RWPE1 (cell line): ENCODE measurements at regions not wholly inside any gene's neighbourhood (a gene's known extent, or its start where the extent isn't known, plus 50 kb on each side); places are given as distances from the start of the nearest gene placed in this dataset.

ENCODE experiments used
- CTCF ChIA-PET: fragments of 350-600 bp; sonication (Branson Sonifier 250); formaldehyde crosslinking; extraction: SDS; loops from one replicate; lab custom pipeline; 2021; lab: Yijun Ruan, JAX
- POLR2A ChIA-PET: fragments of 400-600 bp; formaldehyde crosslinking; extraction: SDS; loops from one replicate; lab custom pipeline; 2020; ENCODE audit warnings: antibody characterized with exemption; ENCODE audit not compliant: low non-redundant PET; lab: Yijun Ruan, JAX
- DNase-seq: peaks from one replicate; pipeline ENCODE4 v3.0.0; 2012; ENCODE audit warnings: low spot score
- H3K27ac ChIP-seq: fragments of 450-650 bp; 2 replicates; pipeline ENCODE4 v1.5.1; 2017
- TF ChIP-seq, protein P1 (sequence below): fragments of 450-650 bp; conservative IDR thresholded peaks from 2 replicates; pipeline ENCODE4 v1.5.1; 2017; ENCODE audit warnings: low read depth, mild to moderate bottlenecking

DNA sequence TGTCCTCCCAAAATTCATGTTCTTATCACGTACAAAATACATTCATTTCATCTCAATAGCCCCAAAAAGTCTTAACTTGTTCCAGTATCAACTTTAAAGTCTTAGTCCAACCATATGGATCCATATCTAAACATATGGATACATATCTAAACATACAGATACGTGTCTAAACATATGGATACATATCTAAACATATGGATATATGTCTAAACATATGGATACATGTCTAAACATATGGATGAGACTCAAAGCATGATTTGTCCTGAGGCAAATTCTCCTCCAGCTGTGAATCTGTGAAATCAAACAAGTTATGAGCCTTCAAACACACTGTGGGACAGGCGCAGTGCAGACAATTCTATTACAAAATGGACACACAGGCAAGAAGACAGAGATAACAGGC, 709.0 kb downstream of the TBC1D22A start:
- ChIA-PET POLR2A (no interaction called here), CTCF (no interaction called here)
- H3K27ac ChIP-seq, result no peak overlapping the region
- no peak for DNase-seq
- TF ChIP-seq, protein P1, sequence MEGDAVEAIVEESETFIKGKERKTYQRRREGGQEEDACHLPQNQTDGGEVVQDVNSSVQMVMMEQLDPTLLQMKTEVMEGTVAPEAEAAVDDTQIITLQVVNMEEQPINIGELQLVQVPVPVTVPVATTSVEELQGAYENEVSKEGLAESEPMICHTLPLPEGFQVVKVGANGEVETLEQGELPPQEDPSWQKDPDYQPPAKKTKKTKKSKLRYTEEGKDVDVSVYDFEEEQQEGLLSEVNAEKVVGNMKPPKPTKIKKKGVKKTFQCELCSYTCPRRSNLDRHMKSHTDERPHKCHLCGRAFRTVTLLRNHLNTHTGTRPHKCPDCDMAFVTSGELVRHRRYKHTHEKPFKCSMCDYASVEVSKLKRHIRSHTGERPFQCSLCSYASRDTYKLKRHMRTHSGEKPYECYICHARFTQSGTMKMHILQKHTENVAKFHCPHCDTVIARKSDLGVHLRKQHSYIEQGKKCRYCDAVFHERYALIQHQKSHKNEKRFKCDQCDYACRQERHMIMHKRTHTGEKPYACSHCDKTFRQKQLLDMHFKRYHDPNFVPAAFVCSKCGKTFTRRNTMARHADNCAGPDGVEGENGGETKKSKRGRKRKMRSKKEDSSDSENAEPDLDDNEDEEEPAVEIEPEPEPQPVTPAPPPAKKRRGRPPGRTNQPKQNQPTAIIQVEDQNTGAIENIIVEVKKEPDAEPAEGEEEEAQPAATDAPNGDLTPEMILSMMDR, result no peak

DNA sequence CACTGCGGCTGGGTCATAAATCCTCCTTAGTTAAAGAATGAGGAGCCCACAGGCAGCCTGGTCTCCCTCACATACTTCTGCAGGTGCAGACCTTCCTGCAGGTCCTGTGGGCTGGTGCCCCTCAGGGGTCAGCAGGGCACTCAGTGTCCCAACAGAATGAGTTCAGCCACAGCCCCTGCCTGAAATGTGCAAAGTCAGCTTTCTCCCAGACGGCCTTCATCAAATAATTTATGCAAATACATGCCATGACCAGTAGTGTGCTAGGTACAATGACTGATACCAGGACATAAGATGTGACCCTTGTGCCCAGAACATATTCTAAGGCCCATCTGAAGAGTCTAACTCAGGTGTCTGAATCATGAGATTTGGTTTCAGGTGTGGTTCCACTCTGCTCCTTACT, 703.4 kb downstream of the TBC1D22A start:
- DNase-seq, result no peak
- TF ChIP-seq, protein P1, result no peak
- no peak overlapping the region for H3K27ac ChIP-seq
- POLR2A ChIA-PET, result no interaction called here
- CTCF ChIA-PET, result no interaction called here

DNA sequence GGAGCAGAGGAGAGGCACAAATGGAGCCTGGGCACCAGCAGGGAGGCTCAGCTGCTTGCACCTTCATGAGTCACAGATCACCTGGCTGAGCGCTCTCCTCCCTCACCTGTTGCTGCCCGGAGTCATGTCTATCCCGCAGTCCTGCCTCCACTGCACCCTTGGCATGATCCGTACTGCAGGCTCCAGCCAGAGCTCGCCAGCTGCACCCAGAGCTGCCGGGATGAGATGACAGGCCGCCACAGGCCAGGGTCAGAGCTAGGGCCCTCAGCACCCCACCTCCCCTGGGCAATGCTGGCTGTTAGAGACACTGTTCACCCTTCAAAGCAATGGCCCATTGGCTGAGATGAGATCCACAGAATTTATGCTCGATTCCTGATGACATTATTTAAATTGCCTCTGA, 702.8 kb downstream of the TBC1D22A start:
- ChIA-PET POLR2A (no interaction called here), CTCF (no interaction called here)
- TF ChIP-seq, protein P1, result no peak
- H3K27ac ChIP-seq, result no peak overlapping the region
- DNase-seq, result no peak

DNA sequence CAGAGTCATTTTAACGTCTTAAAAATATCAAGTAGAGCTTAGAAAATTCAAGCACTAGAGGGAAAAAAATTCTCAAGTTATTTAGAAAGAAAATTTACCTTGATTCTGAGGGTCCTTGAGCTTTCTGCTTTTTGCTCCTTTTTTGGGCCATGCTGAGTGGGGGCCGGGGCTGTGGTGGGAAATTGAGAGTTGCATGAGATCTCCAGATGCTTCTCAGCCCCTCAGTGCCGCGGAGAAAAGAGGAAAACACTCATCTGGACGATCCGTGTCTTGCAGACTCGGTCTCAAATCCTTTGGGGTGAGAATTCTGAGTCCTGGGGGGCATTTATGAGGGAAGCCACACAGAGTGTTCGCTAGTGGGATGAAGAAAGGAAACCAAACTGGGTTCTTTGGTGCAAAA, 700.8 kb downstream of the TBC1D22A start:
- H3K27ac ChIP-seq, result no peak overlapping the region
- CTCF ChIA-PET, result no interaction called here
- POLR2A ChIA-PET, result no interaction called here
- DNase-seq, result no peak
- TF ChIP-seq, protein P1, result no peak

DNA sequence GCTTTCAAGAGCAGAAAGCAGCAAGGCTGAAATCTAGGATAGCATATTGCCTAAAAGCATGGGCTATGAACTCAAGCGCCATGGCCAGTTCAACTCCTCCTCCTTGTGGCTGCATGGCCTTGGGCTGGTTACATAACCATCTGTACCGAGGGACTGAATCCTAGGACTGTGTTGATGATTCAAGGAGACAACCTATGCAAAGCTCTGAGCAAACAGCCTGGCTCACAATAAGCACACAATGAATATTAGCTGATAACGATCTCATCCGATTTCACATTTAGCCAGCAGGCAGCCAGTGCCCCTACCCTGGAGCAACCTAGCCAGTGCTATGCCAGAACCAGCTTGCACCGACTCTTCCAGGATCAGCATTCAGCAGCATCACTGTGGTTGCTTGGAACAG, 698.4 kb downstream of the TBC1D22A start:
- no peak overlapping the region for H3K27ac ChIP-seq
- TF ChIP-seq, protein P1, result no peak
- ChIA-PET CTCF (interaction anchor here (0.6 kb wide), 1 partner anchor 64 kb away, joined by 3 read pairs; no protein-coding TSS in a partner anchor), POLR2A (no interaction called here)
- DNase-seq, result no peak

DNA sequence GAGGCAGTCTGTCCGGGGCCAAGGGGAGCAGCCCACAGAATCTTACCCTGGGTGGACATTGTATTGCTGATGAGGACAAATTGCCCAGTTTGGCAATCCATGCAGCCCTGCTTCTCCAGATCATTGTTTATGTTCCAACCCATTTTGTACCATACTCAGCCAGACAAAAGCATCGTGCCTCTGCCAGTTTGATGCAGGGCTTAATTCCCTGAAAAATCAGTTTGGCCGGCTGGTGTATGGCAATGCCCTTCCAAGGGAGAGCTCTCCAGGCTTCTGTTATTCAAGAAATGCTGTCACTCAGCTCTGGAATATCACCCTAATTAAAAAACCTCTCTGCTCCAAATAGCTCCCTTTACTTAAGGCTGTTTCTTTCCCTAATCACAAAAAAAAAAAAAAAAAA, 697.7 kb downstream of the TBC1D22A start:
- no peak overlapping the region for H3K27ac ChIP-seq
- POLR2A ChIA-PET, result no interaction called here
- CTCF ChIA-PET, result interaction anchor here (0.6 kb wide), 2 partner anchors 13 to 63 kb away, joined by 3 to 4 read pairs; no protein-coding TSS in a partner anchor
- TF ChIP-seq, protein P1, result no peak
- no peak for DNase-seq
